Activated B cell treated with CpG ODN at 0.5 μM for 24 hours (primary cell): ENCODE measurements at regions not wholly inside any gene's neighbourhood (a gene's known extent, or its start where the extent isn't known, plus 50 kb on each side); places are given as distances from the start of the nearest gene placed in this dataset.

ENCODE experiments used
- ATAC-seq: fragments of 200-7000 bp; cut with Tn5 transposase; one replicate; pipeline ENCODE4 v1.10.0; 2021; ENCODE audit warnings: low read depth, mild to moderate bottlenecking, moderate library complexity
- CTCF ChIA-PET: fragments of 350-600 bp; sonication (Branson Sonifier 250); formaldehyde crosslinking; loops from one replicate; lab custom pipeline; 2021; ENCODE audit warnings: antibody characterized with exemption; lab: Charles Lee
- POLR2A ChIA-PET: fragments of 350-600 bp; sonication (Branson Sonifier 250); formaldehyde crosslinking; loops from one replicate; lab custom pipeline; 2021; ENCODE audit warnings: antibody characterized with exemption; lab: Charles Lee
- DNase-seq: peaks from one replicate; pipeline ENCODE4 v3.0.0; 2022
- H3K27ac Mint-ChIP-seq: one replicate; pipeline ENCODE4 v1.8.0; 2020; ENCODE audit warnings: mixed read lengths
- H3K27me3 Mint-ChIP-seq: one replicate; pipeline ENCODE4 v1.8.0; 2021; ENCODE audit warnings: mixed read lengths
- H3K36me3 Mint-ChIP-seq: one replicate; pipeline ENCODE4 v1.8.0; 2021; ENCODE audit warnings: low read depth, mixed read lengths
- H3K4me1 Mint-ChIP-seq: one replicate; pipeline ENCODE4 v1.8.0; 2021; ENCODE audit warnings: mixed read lengths
- H3K4me3 Mint-ChIP-seq: one replicate; pipeline ENCODE4 v1.8.0; 2020; ENCODE audit warnings: mild to moderate bottlenecking, mixed read lengths
- H3K9me3 Mint-ChIP-seq: one replicate; pipeline ENCODE4 v1.8.0; 2020; ENCODE audit warnings: mixed read lengths
- intact Hi-C: fragments of 100-400 bp; cut with micrococcal nuclease; formaldehyde crosslinking; loops from one replicate; pipeline ENCODE4 v1.15.1; 2024
- TF ChIP-seq, protein P1 (sequence below): fragments of 200-600 bp; IDR thresholded peaks from one replicate; pipeline ENCODE4 v1.8.0; 2022; ENCODE audit warnings: antibody characterized with exemption, mild to moderate bottlenecking

DNA sequence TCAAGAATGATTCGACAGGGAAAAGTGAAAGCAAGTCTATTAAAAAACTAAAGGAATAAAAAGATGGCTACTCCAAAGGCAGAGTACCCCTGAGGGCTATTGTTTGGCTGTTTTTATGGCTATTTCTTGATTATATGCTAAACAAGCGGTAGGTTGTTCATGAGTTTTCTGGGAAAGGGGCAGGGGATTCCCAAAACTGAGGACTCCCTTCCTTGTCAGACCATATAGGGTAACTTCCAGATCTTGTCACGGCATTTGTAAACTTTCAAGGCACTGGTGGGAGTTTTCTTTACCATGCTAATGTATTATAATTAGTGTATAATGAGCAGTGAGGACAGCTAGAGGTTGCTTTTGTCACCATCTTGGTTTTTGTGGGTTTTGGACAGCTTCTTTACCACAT, 474.9 kb upstream of the MC4R start:
- no peak overlapping the region for H3K4me3 Mint-ChIP-seq
- DNase-seq: no peak
- ATAC-seq: no peak
- ChIA-PET POLR2A (no interaction called here), CTCF (no interaction called here)
- H3K27ac Mint-ChIP-seq: no peak overlapping the region
- H3K36me3 Mint-ChIP-seq: no peaks in the 10 kb centered on the region
- TF ChIP-seq, protein P1, sequence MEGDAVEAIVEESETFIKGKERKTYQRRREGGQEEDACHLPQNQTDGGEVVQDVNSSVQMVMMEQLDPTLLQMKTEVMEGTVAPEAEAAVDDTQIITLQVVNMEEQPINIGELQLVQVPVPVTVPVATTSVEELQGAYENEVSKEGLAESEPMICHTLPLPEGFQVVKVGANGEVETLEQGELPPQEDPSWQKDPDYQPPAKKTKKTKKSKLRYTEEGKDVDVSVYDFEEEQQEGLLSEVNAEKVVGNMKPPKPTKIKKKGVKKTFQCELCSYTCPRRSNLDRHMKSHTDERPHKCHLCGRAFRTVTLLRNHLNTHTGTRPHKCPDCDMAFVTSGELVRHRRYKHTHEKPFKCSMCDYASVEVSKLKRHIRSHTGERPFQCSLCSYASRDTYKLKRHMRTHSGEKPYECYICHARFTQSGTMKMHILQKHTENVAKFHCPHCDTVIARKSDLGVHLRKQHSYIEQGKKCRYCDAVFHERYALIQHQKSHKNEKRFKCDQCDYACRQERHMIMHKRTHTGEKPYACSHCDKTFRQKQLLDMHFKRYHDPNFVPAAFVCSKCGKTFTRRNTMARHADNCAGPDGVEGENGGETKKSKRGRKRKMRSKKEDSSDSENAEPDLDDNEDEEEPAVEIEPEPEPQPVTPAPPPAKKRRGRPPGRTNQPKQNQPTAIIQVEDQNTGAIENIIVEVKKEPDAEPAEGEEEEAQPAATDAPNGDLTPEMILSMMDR: no peak
- H3K9me3 Mint-ChIP-seq: peaks cover 8% of the 10 kb centered on the region
- intact Hi-C loops: no loop called here
- H3K4me1 Mint-ChIP-seq: no peaks in the 10 kb centered on the region
- H3K27me3 Mint-ChIP-seq: no peaks in the 10 kb centered on the region

DNA sequence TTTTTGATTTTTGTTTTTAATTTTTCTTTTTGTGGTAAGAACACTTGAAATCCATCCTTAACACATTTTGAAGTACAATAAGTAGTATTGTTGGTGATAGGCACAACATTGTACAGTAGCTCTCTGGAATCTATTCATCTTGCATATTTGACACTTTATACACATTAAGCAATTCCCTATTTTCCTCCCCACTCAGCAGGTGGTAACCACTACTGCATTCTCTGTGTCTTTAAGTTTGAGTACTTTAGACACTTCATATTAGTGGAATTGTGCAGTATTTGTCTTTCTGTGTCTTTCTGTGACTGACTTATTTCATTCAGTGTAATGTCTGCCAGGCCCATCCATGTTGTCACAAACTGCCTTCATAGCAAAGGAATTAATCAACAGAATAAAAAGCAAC, 471.7 kb upstream of the CDH20 start:
- TF ChIP-seq, protein P1: no peak
- no peak overlapping the region for H3K27ac Mint-ChIP-seq
- H3K36me3 Mint-ChIP-seq: no peaks in the 10 kb centered on the region
- H3K27me3 Mint-ChIP-seq: no peaks in the 10 kb centered on the region
- ChIA-PET CTCF (no interaction called here), POLR2A (no interaction called here)
- peaks cover 6% of the 10 kb centered on the region for H3K9me3 Mint-ChIP-seq
- H3K4me1 Mint-ChIP-seq: no peaks in the 10 kb centered on the region
- DNase-seq (no peak), ATAC-seq (no peak)
- intact Hi-C loops: no loop called here
- no peak overlapping the region for H3K4me3 Mint-ChIP-seq

DNA sequence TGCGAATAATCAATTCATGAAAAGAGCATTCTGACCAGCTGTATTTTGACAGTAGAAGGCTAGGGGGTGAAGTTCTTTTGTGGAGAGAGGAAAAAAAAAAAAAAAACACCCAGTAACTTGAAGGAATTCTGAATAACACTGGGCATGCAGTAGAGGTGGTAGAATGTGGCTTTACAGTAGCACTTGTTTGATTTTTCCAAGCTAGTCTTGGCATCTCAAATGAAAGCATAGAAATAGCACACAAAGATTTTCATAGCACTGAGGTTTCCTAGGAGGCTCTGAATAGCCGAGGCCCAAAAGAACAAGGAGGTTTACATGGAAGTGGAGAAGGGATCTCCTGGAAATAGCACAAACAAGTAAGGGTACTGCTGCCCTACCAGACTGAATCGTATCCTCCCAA, 470.2 kb upstream of the CDH20 start:
- Mint-ChIP-seq H3K9me3 (peaks cover 6% of the 10 kb centered on the region), H3K4me1 (no peaks in the 10 kb centered on the region), H3K27me3 (no peaks in the 10 kb centered on the region), H3K4me3 (no peak overlapping the region), H3K27ac (no peak overlapping the region), H3K36me3 (no peaks in the 10 kb centered on the region)
- CTCF ChIA-PET: no interaction called here
- POLR2A ChIA-PET: no interaction called here
- ATAC-seq (no peak), DNase-seq (no peak)
- TF ChIP-seq, protein P1: no peak
- intact Hi-C loops: no loop called here

DNA sequence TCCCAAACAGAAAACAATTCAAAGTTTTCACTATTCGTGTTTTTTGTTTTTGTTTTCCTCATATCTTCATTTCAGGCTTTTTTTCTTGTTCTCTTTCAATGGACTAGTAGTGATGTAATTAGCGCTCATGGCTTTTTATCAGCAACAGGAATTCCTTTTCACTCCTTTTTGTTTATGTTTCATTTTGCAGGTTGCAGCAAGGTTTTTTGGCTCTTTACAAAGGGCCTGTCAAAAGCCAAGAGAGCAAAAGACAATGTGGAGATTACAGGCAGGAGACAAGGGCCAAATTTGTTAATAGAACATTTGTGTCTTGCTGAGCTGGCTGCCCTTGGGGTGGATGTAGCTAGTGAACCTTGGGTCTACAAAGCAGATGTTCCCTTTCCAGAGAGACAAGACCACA, 467.4 kb upstream of the CDH20 start:
- H3K27me3 Mint-ChIP-seq: no peaks in the 10 kb centered on the region
- TF ChIP-seq, protein P1: no peak
- CTCF ChIA-PET: no interaction called here
- DNase-seq: no peak
- no peaks in the 10 kb centered on the region for H3K4me1 Mint-ChIP-seq
- intact Hi-C loops: no loop called here
- POLR2A ChIA-PET: no interaction called here
- no peak overlapping the region for H3K4me3 Mint-ChIP-seq
- H3K36me3 Mint-ChIP-seq: no peaks in the 10 kb centered on the region
- no peak for ATAC-seq
- H3K27ac Mint-ChIP-seq: no peak overlapping the region
- peaks cover 6% of the 10 kb centered on the region for H3K9me3 Mint-ChIP-seq

DNA sequence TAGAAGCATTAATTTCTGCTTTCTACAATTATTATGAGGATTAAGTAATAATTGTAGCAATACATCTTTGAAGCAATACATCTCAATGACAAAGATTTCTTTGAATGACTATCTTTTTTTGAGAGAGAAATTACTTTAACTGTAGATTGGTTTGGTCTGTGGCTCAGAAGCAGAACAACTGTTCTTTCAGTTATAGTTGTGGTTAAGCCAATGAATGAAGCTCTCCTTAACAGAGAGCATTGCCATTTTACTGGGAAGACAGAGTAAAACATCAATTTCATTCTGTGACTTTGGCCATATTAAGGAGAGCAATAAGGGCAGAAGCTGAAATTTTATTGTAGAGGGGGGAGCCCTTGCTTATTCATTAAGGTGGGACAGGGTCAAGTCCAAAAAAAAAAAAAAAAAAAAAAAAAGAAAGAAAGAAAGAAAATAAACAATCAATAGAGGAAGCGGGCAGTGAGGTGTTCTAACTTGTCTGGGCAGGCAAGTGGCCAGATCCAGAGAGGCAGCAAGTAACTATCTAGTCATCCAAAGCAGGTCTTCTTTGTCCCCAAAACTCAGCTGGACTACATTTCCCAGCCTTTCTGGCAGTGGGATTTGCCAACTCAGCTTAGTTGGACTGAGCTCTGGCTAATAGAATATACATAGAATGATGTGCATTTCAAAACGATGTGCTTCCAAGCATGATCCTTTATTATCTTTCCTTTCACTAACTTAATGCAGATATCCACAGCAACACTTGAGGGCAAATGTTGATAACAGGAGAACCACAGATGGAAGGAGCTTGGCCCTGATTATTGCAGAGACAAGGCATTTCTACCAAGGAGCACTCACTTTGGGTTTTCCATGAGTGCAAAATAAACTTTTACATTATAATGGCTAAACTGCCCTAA, 462.7 kb upstream of the CDH20 start:
- CTCF ChIA-PET: no interaction called here

More for the DNA sequence above, 462.7 kb upstream of the CDH20 start:
- POLR2A ChIA-PET: no interaction called here
- Mint-ChIP-seq H3K4me1 (no peaks in the 10 kb centered on the region), H3K27ac (no peak overlapping the region), H3K4me3 (no peak overlapping the region), H3K27me3 (no peaks in the 10 kb centered on the region), H3K9me3 (peaks cover 6% of the 10 kb centered on the region), H3K36me3 (no peaks in the 10 kb centered on the region)
- no peak for DNase-seq
- ATAC-seq: no peak
- TF ChIP-seq, protein P1: no peak
- intact Hi-C loops: no loop called here
